ENCODE measurements at regions not wholly inside any gene's neighbourhood (a gene's known extent, or its start where the extent isn't known, plus 50 kb on each side); places are given as distances from the start of the nearest gene placed in this dataset.

GRCh38 chr15:55014391-55015092 is 182.2 kb downstream of the RSL24D1 start:
- Histone ChIP-seq H3K4me2 (ENCODE audit: low read length) (no peak overlapping the region), H3K27me3 (ENCODE audit: insufficient read depth, low read length) (no peaks in the 10 kb centered on the region), H3K9me2 (ENCODE audit: insufficient read depth) (no peaks in the 10 kb centered on the region), H3K79me2 (ENCODE audit: insufficient read depth, low read length) (no peaks in the 10 kb centered on the region), H3K4me3 (replicated peaks in 1 of 2; ENCODE audit: low read depth in 1 of 2, low read length in 2 of 2) (no peak overlapping the region), H2AFZ (ENCODE audit: low read depth, low read length, poor library complexity, severe bottlenecking) (no peak overlapping the region), H3K4me1 (ENCODE audit: control insufficient read depth in 1 of 2, insufficient read depth in 2 of 2, low read length in 2 of 2) (no peaks in the 10 kb centered on the region), H3K9ac (ENCODE audit: low read length) (no peak overlapping the region), H3K36me3 (ENCODE audit: control insufficient read depth in 1 of 2, insufficient read depth in 2 of 2, low read length in 2 of 2) (no peaks in the 10 kb centered on the region), H3K27ac (ENCODE audit: low read depth, low read length) (no peak overlapping the region), H3K9me3 (ENCODE audit: control insufficient read depth in 1 of 2, insufficient read depth in 1 of 2, low read depth in 1 of 2, low read length in 2 of 2) (no peaks in the 10 kb centered on the region), H4K20me1 (ENCODE audit: insufficient read depth) (no peaks in the 10 kb centered on the region)
- ChIA-PET POLR2A (no interaction called here), RAD21 (ENCODE audit: low non-redundant PET in 1 of 2, low total read pairs in 2 of 2, uncharacterized antibody in 2 of 2, unreplicated experiment in 2 of 2) (no interaction called here), CTCF (no interaction called here)
- no TSS peak for BruUV-seq (replicated peaks)
- TF ChIP-seq ATF3 (IDR thresholded peaks at IDR 0.05) (no peak), EZH2phosphoT487 (IDR thresholded peaks at IDR 0.05; ENCODE audit: borderline replicate concordance) (no peak), CBX3 (IDR thresholded peaks at IDR 0.05; ENCODE audit: low read depth) (no peak)
- DNase-seq (ENCODE audit: low read depth, low spot score) (no peak), ATAC-seq (no peak)
- intact Hi-C loops (cut with micrococcal nuclease), result no loop called here

DNA sequence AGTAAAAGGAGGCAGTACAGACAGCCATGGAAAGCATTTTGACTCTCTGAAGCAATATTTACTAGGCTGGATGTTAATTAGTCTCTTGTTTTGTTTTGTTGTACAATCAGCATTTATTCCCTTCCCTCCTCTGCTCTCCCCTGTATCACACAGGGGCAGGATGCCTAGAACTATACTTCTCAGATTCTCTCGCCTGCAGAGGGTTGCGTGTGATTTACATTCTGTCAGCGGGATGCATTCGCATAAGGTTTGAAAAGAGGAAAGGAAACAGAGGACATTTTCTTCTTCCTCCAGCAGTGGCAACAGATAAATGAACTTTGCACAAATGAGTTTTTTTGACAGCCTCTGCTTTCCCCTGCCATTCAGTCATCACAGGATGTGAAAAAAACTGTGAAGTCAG is 188.3 kb downstream of the RSL24D1 start:
- BruUV-seq (replicated peaks), result no TSS peak
- ChIA-PET POLR2A (no interaction called here), RAD21 (ENCODE audit: low non-redundant PET in 1 of 2, low total read pairs in 2 of 2, uncharacterized antibody in 2 of 2, unreplicated experiment in 2 of 2) (no interaction called here), CTCF (no interaction called here)
- DNase-seq (ENCODE audit: low read depth, low spot score), result no peak
- no peak for ATAC-seq
- H3K9ac ChIP-seq (ENCODE audit: low read length), result no peak overlapping the region
- intact Hi-C loops (cut with micrococcal nuclease), result no loop called here
- H3K4me2 ChIP-seq (ENCODE audit: low read length), result no peak overlapping the region
- no peak overlapping the region for H3K27ac ChIP-seq (ENCODE audit: low read depth, low read length)
- H3K4me3 ChIP-seq (replicated peaks in 1 of 2; ENCODE audit: low read depth in 1 of 2, low read length in 2 of 2), result no peak overlapping the region
- no peaks in the 10 kb centered on the region for H3K36me3 ChIP-seq (ENCODE audit: control insufficient read depth in 1 of 2, insufficient read depth in 2 of 2, low read length in 2 of 2)
- TF ChIP-seq CTCF (IDR thresholded peaks at IDR 0.05 in 2 of 3, conservative IDR thresholded peaks at IDR 0.05 in 1 of 3; ENCODE audit: borderline replicate concordance in 1 of 3, insufficient read depth in 1 of 3, low read depth in 2 of 3, low read length in 2 of 3) (no peak), SIN3A (IDR thresholded peaks at IDR 0.05; ENCODE audit: low read depth) (no peak), POLR2AphosphoS5 (IDR thresholded peaks at IDR 0.05; ENCODE audit: low read depth, low read length) (no peak), RAD21 (IDR thresholded peaks at IDR 0.05; ENCODE audit: low read depth) (no peak)
- H3K27me3 ChIP-seq (ENCODE audit: insufficient read depth, low read length), result no peaks in the 10 kb centered on the region
- no peak overlapping the region for H2AFZ ChIP-seq (ENCODE audit: low read depth, low read length, poor library complexity, severe bottlenecking)
- H3K4me1 ChIP-seq (ENCODE audit: control insufficient read depth in 1 of 2, insufficient read depth in 2 of 2, low read length in 2 of 2), result no peaks in the 10 kb centered on the region
- H4K20me1 ChIP-seq (ENCODE audit: insufficient read depth), result no peaks in the 10 kb centered on the region
- H3K9me2 ChIP-seq (ENCODE audit: insufficient read depth), result no peaks in the 10 kb centered on the region
- H3K79me2 ChIP-seq (ENCODE audit: insufficient read depth, low read length), result no peaks in the 10 kb centered on the region
- H3K9me3 ChIP-seq (ENCODE audit: control insufficient read depth in 1 of 2, insufficient read depth in 1 of 2, low read depth in 1 of 2, low read length in 2 of 2), result no peaks in the 10 kb centered on the region

Measured in HCT116 (cell line).